HG03175 (cell line): ENCODE measurements at regions not wholly inside any gene's neighbourhood (a gene's known extent, or its start where the extent isn't known, plus 50 kb on each side); places are given as distances from the start of the nearest gene placed in this dataset.

Experiments used
- ATAC-seq: cut with Tn5 transposase; IDR thresholded peaks from one replicate; pipeline ENCODE4 v1.9.1; 2021; ENCODE audit warnings: mild to moderate bottlenecking, moderate library complexity; ENCODE audit not compliant: unreplicated experiment

DNA sequence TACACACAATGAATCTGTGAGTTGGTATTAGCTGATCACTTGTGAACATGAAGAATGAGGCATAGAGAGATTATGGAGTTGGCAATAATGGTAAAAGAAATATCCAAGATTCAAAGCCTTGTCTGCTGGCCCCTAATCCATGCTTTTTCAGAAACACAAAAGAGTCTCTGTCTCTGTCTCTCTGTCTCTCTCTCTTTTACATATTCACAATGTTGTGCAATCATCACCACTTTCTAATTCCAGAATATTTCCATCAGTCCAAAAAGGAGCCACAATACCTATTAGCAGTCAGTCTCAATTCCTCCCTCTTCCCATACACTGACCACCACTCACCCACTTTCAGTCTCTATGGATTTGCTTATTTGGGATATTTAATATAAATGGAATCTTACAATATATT, 370.1 kb upstream of the CDH8 start:
- no peak for ATAC-seq

DNA sequence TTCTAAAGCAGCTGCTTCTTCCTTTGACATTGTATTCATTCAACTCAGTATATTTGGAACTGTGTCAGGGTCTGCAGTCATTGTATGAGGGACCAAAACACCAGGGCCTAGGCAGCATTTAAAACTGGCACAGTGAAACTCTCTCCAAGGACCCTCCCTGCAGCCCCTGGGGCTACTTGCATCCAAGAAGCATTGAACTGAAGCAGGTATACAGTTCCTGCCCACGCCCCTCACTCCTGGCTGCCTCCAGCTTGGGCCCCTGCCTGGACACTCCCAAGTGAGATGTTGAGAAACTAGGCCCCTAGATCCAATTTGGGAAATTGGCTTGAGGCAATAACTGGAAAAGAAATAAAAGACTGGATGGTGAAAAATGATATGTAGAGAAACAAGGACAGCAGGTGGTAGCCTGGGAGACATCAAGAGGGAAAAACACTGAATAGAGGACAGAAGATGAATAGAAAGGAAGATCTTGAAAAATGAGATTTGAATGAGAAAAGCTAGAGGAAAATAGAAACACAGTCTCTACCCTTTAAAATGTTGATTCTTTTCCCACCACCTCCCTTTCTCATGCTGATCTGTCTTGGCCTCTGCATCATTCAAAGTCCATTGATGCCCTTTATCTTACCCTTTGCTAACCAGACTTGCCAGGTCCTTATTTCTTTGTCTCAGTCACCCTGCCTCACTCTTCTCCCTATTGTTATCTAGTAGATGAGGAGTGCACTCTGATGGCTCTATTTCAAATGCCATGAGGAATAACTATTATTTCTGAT, 368.8 kb upstream of the CDH8 start:
- no peak for ATAC-seq

GRCh38 chr16:62392698-62393097, 356.5 kb upstream of the CDH8 start:
- ATAC-seq = no peak

- no peak for ATAC-seq
Observed at GRCh38 chr16:62391940-62392339, 355.7 kb upstream of the CDH8 start.

- no peak for ATAC-seq
Observed at GRCh38 chr16:62391134-62391533, 354.9 kb upstream of the CDH8 start.

DNA sequence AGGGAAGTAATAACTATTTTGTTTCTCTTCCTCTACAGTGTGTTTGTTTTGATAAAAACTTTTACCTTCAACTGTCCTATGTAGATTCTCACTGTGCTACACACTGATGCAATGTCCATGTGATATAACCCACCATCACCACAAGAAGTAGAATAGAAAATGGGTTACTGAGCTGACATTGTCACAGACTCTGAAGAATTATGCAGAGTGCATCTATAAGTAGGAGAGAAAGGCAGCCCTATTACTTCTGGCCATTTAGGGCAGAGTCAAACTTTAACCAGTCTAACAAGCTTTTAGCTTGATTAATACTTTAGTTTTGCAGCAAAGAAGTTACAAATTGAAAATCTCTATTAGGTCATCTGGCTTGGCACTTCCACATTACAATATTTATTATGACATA, 354.0 kb upstream of the CDH8 start:
- no peak for ATAC-seq

- ATAC-seq = no peak
Observed at GRCh38 chr16:62386411-62386810, 350.2 kb upstream of the CDH8 start.

GRCh38 chr16:62383941-62384340, 347.7 kb upstream of the CDH8 start:
- no peak for ATAC-seq

DNA sequence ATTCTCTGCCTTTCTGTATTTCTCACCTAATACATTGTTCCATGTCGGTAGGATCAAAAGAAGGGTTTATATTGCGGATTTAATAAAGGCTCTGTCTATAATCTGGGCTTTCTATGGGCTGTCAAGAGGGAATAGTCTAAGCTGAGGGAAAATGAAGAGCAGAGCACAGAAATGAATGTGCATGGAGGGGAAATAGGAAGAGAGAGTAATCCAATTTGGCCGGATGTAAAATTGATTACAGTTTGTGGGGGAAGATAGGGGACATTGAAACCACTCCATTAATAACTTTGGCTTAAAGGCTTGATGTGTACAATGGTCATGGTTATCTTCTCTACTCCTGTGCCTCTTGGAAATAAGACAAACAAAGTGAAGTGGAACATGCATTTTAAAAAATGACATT, 334.2 kb upstream of the CDH8 start:
- ATAC-seq = no peak

- ATAC-seq = no peak
Observed at GRCh38 chr16:62363501-62363900, 327.3 kb upstream of the CDH8 start.

GRCh38 chr16:62353355-62353754, 317.1 kb upstream of the CDH8 start:
- no peak for ATAC-seq

DNA sequence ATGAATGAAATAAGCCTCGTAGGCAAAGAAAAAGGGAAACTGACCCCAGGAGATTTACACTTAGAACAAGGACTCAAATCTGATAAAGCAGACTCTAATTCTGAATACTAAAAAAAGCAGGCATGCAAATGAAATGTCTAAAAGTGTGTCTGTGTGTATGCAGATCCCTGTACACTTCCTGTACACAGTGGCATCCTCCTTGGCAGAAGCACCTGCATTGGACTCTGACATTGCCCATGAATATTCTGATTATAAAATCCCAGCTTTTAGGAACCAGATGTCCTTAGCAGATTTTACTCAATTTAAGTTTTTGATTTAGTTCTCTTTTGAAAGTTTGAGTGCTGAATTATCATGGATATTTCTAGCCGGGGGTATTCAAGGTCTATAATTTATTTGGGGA, 306.0 kb upstream of the CDH8 start:
- no peak for ATAC-seq

GRCh38 chr16:62335356-62335755, 299.1 kb upstream of the CDH8 start:
- ATAC-seq = no peak

- no peak for ATAC-seq
Observed at GRCh38 chr16:62321606-62322005, 285.4 kb upstream of the CDH8 start.

- ATAC-seq = no peak
Observed at GRCh38 chr16:62298600-62298999, 262.4 kb upstream of the CDH8 start.

DNA sequence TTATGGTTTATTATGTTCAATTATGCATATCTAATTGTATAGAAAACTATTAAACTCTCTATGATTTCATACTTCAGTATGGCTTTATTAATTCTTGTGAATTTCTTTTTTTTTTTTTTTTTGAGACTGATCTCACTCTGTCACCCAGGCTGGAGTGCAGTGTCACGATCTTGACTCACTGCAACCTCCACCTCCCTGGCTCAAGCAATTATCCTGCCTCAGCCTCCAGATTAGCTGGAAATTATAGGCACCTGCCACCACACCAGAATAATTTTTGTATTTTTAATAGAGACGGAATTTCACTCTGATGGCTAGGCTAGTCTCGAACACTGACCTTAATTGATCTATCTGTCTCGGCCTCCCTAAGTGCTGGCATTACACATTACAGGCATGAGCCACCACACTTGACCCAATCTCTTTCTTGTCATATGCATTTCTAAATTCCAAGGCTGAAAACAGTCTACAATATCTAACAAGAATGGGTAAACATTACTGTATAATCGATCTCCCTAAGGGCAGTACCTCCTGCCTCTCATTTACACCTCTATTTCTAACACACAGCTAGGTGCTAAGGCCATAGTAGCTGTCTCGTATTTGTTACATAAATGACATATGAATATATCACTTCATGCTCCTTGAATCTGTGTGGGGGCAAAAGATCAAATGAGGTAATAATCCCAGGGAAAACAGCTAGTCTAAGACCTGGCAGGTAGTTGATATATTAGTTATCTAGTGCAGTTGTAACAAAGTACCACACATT, 258.2 kb upstream of the CDH8 start:
- ATAC-seq = no peak

DNA sequence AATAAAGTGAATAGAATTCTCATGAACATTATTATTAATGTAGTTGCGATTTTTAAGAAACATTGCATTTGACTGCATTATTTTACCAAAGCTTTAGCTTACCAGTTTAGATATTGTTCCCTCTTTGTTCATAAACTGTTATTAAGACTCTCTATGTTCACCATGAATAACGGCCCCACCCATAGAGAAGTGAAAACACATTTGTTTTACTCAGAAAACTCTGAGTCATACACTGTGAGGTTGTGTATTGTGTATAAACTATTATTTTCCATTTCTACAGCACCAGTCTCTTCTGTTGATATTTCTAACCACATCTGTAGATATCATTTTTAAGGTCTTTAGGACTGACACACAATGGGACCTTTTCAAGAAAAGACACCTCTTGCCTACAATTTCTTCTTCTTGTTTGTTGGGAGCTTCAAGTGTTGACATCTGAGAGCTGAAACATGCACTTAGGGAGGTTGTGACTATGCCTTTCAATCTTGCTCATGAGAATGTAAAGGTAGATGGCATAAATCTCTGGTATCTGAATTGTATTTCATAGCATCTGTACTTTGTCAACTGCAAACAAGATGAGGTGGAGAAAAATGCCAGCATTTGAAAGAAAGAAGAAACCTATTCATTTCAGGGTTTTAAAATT, 252.9 kb upstream of the CDH8 start:
- ATAC-seq = no peak

DNA sequence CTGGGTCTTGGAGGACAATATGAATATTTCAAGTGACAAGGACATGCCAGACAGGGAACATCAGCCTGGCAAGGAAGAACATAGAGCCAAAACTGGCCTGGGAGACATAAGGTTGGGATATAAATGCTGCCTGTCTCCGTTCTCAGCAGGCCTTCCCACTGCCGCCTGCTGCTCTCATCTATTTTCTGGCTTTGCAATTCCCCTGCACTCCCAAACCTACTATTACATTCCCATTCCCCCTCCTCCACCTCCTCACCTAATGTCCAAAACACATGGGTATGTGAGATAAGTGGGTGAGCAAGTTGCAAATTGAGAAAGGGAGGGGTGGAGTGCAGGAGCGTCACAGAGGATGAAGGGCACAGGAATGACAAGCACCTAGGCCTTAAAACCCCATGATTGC, 244.3 kb upstream of the CDH8 start:
- ATAC-seq = no peak

GRCh38 chr16:62277942-62278341, 241.7 kb upstream of the CDH8 start:
- ATAC-seq = no peak

DNA sequence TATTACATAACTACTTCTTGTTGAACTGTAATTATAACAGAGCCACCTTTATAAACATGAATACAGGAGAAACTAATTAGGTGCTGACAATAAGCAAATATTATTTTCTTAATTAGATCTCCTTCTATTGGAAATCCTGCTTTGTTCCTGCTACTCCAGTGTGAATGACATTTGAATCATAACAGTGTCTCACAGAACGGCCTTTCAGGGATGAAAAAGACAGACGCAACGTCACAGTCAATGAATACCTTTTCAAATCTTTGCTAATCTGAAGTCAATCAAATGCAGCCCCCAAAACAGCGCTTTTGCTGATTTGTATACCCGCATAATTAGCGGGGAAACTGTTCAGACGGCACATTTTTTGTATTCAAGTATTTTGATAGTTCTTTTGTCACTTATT, 240.4 kb upstream of the CDH8 start:
- no peak for ATAC-seq

GRCh38 chr16:62272035-62272434, 235.8 kb upstream of the CDH8 start:
- ATAC-seq = no peak

- ATAC-seq = no peak
Observed at GRCh38 chr16:62261760-62262159, 225.5 kb upstream of the CDH8 start.
